GM23338 (cell line): ENCODE measurements at regions not wholly inside any gene's neighbourhood (a gene's known extent, or its start where the extent isn't known, plus 50 kb on each side); places are given as distances from the start of the nearest gene placed in this dataset.

ENCODE experiments used
- ATAC-seq: fragments of 200-7000 bp; cut with Tn5 transposase; 3 replicates; pipeline ENCODE4 v1.9.1; 2020
- DNase-seq: peaks from one replicate; pipeline ENCODE4 v3.0.0-alpha.2; 2015; ENCODE audit warnings: low spot score
- H2AFZ ChIP-seq: fragments of 200-600 bp; sonication (generic); 2 replicates; pipeline ENCODE4 v1.8.0; 2016; ENCODE audit warnings: antibody characterized with exemption, mild to moderate bottlenecking, moderate library complexity
- H3F3A ChIP-seq: fragments of 200-600 bp; sonication (generic); replicated peaks from 2 replicates; pipeline ENCODE4 v1.8.0; 2017; ENCODE audit warnings: antibody characterized with exemption, mixed run types, low read depth
- H3K27ac ChIP-seq: fragments of 200-600 bp; sonication (generic); 2 replicates; pipeline ENCODE4 v1.6.1; 2016; ENCODE audit warnings: low read depth
- H3K27me3 ChIP-seq: fragments of 200-600 bp; sonication (generic); 2 replicates; pipeline ENCODE4 v1.8.0; 2016; ENCODE audit warnings: mild to moderate bottlenecking, mixed run types, moderate library complexity; ENCODE audit not compliant: insufficient read depth
- H3K36me3 ChIP-seq: fragments of 200-600 bp; sonication (generic); 2 replicates; pipeline ENCODE4 v1.8.0; 2016; ENCODE audit warnings: mild to moderate bottlenecking; ENCODE audit not compliant: insufficient read depth
- H3K4me1 ChIP-seq: fragments of 200-600 bp; sonication (generic); 2 replicates; pipeline ENCODE4 v1.8.0; 2016; ENCODE audit warnings: mild to moderate bottlenecking, moderate library complexity; ENCODE audit not compliant: insufficient read depth
- H3K4me2 ChIP-seq: fragments of 200-600 bp; sonication (generic); 2 replicates; pipeline ENCODE4 v1.7.1; 2017; ENCODE audit warnings: mixed run types
- H3K4me3 ChIP-seq: fragments of 200-600 bp; sonication (generic); 2 replicates; pipeline ENCODE4 v1.6.1; 2016; ENCODE audit warnings: mixed run types
- H3K79me2 ChIP-seq: fragments of 200-600 bp; sonication (generic); replicated peaks from 2 replicates; pipeline ENCODE4 v1.8.0; 2017; ENCODE audit warnings: mild to moderate bottlenecking; ENCODE audit not compliant: insufficient read depth
- H3K9me2 ChIP-seq: fragments of 200-600 bp; sonication (generic); 2 replicates; pipeline ENCODE4 v1.8.0; 2017; ENCODE audit not compliant: insufficient read depth
- H4K20me1 ChIP-seq: fragments of 200-600 bp; sonication (generic); replicated peaks from 2 replicates; pipeline ENCODE4 v1.8.0; 2017; ENCODE audit warnings: mild to moderate bottlenecking; ENCODE audit not compliant: insufficient read depth
- H3K27ac Mint-ChIP-seq: 2 replicates; pipeline ENCODE4 v1.8.0; 2020; ENCODE audit warnings: inconsistent platforms, mild to moderate bottlenecking, moderate library complexity, mixed read lengths
- H3K27me3 Mint-ChIP-seq: 3 replicates; pipeline ENCODE4 v1.8.0; 2022; ENCODE audit warnings: low read depth, mild to moderate bottlenecking, moderate library complexity, mixed read lengths, inconsistent platforms; ENCODE audit not compliant: insufficient read depth, poor library complexity
- H3K36me3 Mint-ChIP-seq: 3 replicates; pipeline ENCODE4 v1.8.0; 2021; ENCODE audit warnings: low read depth, mild to moderate bottlenecking, inconsistent platforms, moderate library complexity, mixed read lengths
- H3K4me1 Mint-ChIP-seq: 3 replicates; pipeline ENCODE4 v1.8.0; 2020; ENCODE audit warnings: mild to moderate bottlenecking, inconsistent platforms, mixed read lengths
- H3K4me3 Mint-ChIP-seq: 3 replicates; pipeline ENCODE4 v1.8.0; 2021; ENCODE audit warnings: moderate library complexity, mild to moderate bottlenecking, inconsistent platforms, mixed read lengths
- H3K9me3 Mint-ChIP-seq: 3 replicates; pipeline ENCODE4 v1.8.0; 2020; ENCODE audit warnings: moderate library complexity, mild to moderate bottlenecking, inconsistent platforms, mixed read lengths
- CREB1 ChIP-seq: fragments of 250-450 bp; sonication (Bioruptor Pico); IDR thresholded peaks from 2 replicates; pipeline ENCODE4 v1.5.0; 2020; ENCODE audit warnings: low read depth, mild to moderate bottlenecking, moderate library complexity
- CTCF ChIP-seq, 2 experiments: fragments of 200-600 bp in 1 of 2; sonication (generic) in 1 of 2; conservative IDR thresholded peaks; 2 replicates each; pipeline versions ENCODE4 v1.5.1 to v1.6.1; 2016 to 2017; ENCODE audit warnings: antibody characterized with exemption in 2 of 2, low read depth in 2 of 2, mild to moderate bottlenecking in 2 of 2, moderate library complexity in 1 of 2
- EZH2 ChIP-seq: fragments of 200-600 bp; sonication (generic); IDR thresholded peaks from one replicate; pipeline ENCODE4 v1.8.0; 2017; ENCODE audit warnings: antibody characterized with exemption, mild to moderate bottlenecking, low read depth; ENCODE audit not compliant: unreplicated experiment
- EZH2phosphoT487 ChIP-seq: fragments of 200-600 bp; sonication (generic); IDR thresholded peaks from one replicate; pipeline ENCODE4 v1.8.1; 2018; ENCODE audit warnings: antibody characterized with exemption; ENCODE audit not compliant: unreplicated experiment
- NANOG ChIP-seq: IDR thresholded peaks from 2 replicates; pipeline ENCODE4 v1.6.1; 2016; ENCODE audit warnings: antibody characterized with exemption, borderline replicate concordance
- POLR2AphosphoS5 ChIP-seq: IDR thresholded peaks from 2 replicates; pipeline ENCODE4 v1.6.1; 2016; ENCODE audit warnings: antibody characterized with exemption, low read depth
- STAT1 ChIP-seq: IDR thresholded peaks from one replicate; pipeline ENCODE4 v1.6.1; 2016; ENCODE audit warnings: antibody characterized with exemption; ENCODE audit not compliant: unreplicated experiment
- ZNF114 ChIP-seq: fragments of 250-450 bp; sonication (Bioruptor Pico); IDR thresholded peaks from 2 replicates; pipeline ENCODE4 v1.5.0; 2020; ENCODE audit warnings: mild to moderate bottlenecking, moderate library complexity
- ZNF331 ChIP-seq: fragments of 250-450 bp; sonication (Bioruptor Pico); IDR thresholded peaks from 2 replicates; pipeline ENCODE4 v1.5.0; 2020; ENCODE audit warnings: low read depth, mild to moderate bottlenecking, moderate library complexity
- ZNF462 ChIP-seq: fragments of 250-450 bp; sonication (Bioruptor Pico); IDR thresholded peaks from 2 replicates; pipeline ENCODE4 v1.5.0; 2020; ENCODE audit warnings: mild to moderate bottlenecking, moderate library complexity
- TF ChIP-seq, protein P1 (sequence below): IDR thresholded peaks from 2 replicates; pipeline ENCODE4 v1.6.1; 2016; ENCODE audit warnings: antibody characterized with exemption
- TF ChIP-seq, protein P2 (sequence below): IDR thresholded peaks from one replicate; pipeline ENCODE4 v1.6.1; 2018; ENCODE audit warnings: antibody characterized with exemption; ENCODE audit not compliant: unreplicated experiment

- no peak for DNase-seq
- Mint-ChIP-seq H3K4me1 (no peaks in the 10 kb centered on the region), H3K27ac (no peak overlapping the region), H3K9me3 (peaks cover 23% of the 10 kb centered on the region), H3K27me3 (peaks cover 5% of the 10 kb centered on the region), H3K36me3 (peaks cover 15% of the 10 kb centered on the region; the same call in 1 of the 3 replicates), H3K4me3 (no peak overlapping the region)
- no peak overlapping the region for H3K4me2 ChIP-seq
- H4K20me1 ChIP-seq, result no peaks in the 10 kb centered on the region
- no peaks in the 10 kb centered on the region for H3K4me1 ChIP-seq
- no peaks in the 10 kb centered on the region for H3K79me2 ChIP-seq
- ATAC-seq, result no peak
- H3K27me3 ChIP-seq, result no peaks in the 10 kb centered on the region
- no peak for TF ChIP-seq NANOG
- TF ChIP-seq CREB1 (CRISPR knock-in tag), result no peak
- TF ChIP-seq, protein P1, sequence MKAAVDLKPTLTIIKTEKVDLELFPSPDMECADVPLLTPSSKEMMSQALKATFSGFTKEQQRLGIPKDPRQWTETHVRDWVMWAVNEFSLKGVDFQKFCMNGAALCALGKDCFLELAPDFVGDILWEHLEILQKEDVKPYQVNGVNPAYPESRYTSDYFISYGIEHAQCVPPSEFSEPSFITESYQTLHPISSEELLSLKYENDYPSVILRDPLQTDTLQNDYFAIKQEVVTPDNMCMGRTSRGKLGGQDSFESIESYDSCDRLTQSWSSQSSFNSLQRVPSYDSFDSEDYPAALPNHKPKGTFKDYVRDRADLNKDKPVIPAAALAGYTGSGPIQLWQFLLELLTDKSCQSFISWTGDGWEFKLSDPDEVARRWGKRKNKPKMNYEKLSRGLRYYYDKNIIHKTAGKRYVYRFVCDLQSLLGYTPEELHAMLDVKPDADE, result no peak
- no peak for TF ChIP-seq ZNF114 (CRISPR knock-in tag)
- TF ChIP-seq CTCF (conservative IDR thresholded peaks at IDR 0.05; ENCODE audit: low read depth in 2 of 2), result no peak
- TF ChIP-seq ZNF331 (CRISPR knock-in tag), result no peak
- no peak for TF ChIP-seq EZH2phosphoT487
- no peak for TF ChIP-seq ZNF462
- TF ChIP-seq, protein P2, sequence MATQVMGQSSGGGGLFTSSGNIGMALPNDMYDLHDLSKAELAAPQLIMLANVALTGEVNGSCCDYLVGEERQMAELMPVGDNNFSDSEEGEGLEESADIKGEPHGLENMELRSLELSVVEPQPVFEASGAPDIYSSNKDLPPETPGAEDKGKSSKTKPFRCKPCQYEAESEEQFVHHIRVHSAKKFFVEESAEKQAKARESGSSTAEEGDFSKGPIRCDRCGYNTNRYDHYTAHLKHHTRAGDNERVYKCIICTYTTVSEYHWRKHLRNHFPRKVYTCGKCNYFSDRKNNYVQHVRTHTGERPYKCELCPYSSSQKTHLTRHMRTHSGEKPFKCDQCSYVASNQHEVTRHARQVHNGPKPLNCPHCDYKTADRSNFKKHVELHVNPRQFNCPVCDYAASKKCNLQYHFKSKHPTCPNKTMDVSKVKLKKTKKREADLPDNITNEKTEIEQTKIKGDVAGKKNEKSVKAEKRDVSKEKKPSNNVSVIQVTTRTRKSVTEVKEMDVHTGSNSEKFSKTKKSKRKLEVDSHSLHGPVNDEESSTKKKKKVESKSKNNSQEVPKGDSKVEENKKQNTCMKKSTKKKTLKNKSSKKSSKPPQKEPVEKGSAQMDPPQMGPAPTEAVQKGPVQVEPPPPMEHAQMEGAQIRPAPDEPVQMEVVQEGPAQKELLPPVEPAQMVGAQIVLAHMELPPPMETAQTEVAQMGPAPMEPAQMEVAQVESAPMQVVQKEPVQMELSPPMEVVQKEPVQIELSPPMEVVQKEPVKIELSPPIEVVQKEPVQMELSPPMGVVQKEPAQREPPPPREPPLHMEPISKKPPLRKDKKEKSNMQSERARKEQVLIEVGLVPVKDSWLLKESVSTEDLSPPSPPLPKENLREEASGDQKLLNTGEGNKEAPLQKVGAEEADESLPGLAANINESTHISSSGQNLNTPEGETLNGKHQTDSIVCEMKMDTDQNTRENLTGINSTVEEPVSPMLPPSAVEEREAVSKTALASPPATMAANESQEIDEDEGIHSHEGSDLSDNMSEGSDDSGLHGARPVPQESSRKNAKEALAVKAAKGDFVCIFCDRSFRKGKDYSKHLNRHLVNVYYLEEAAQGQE, result no peak
- no peak for TF ChIP-seq STAT1
- TF ChIP-seq EZH2, result no peak
- TF ChIP-seq POLR2AphosphoS5, result no peak
- H3K36me3 ChIP-seq, result peaks cover 6% of the 10 kb centered on the region; the same call in 1 of the 2 replicates
- no peaks in the 10 kb centered on the region for H3F3A ChIP-seq
- no peak overlapping the region for H2AFZ ChIP-seq
- H3K4me3 ChIP-seq, result no peak overlapping the region
- H3K27ac ChIP-seq, result no peak overlapping the region
- H3K9me2 ChIP-seq, result peaks cover 9% of the 10 kb centered on the region; the same call in 1 of the 2 replicates
Observed at GRCh38 chr1:64410217-64410616, 59.7 kb upstream of the CACHD1 start.
